HG02798 (cell line): ENCODE measurements at regions not wholly inside any gene's neighbourhood (a gene's known extent, or its start where the extent isn't known, plus 50 kb on each side); places are given as distances from the start of the nearest gene placed in this dataset.
A peak's percentile ranks its signal among the peaks of the same experiment; 100 is the strongest.

Experiments
- ATAC-seq: cut with Tn5 transposase; IDR thresholded peaks from one replicate; pipeline ENCODE4 v1.9.1; 2021; ENCODE audit warnings: mild to moderate bottlenecking; ENCODE audit not compliant: unreplicated experiment, poor library complexity

GRCh38 chr4:185892165-185892564 lies 80.2 kb upstream of the SORBS2 start:
- ATAC-seq, result no peak

GRCh38 chr4:185893500-185893899 lies 81.5 kb upstream of the SORBS2 start:
- no peak for ATAC-seq

- no peak for ATAC-seq
Measured at GRCh38 chr4:185894481-185894880, 82.5 kb upstream of the SORBS2 start.

- ATAC-seq, result no peak
Measured at GRCh38 chr4:185895351-185895750, 83.4 kb upstream of the SORBS2 start.

- no peak for ATAC-seq
Measured at GRCh38 chr4:185895866-185896265, 83.9 kb upstream of the SORBS2 start.

GRCh38 chr4:185896817-185897488 lies 85.0 kb upstream of the SORBS2 start:
- ATAC-seq, result peak; percentile 52

- ATAC-seq, result no peak
Measured at GRCh38 chr4:185898413-185898812, 86.4 kb upstream of the SORBS2 start.

GRCh38 chr4:185899833-185900232 lies 87.8 kb upstream of the SORBS2 start:
- ATAC-seq, result no peak

- ATAC-seq, result no peak
Measured at GRCh38 chr4:185902654-185903053, 90.7 kb upstream of the SORBS2 start.

- ATAC-seq, result no peak
Measured at GRCh38 chr4:185903205-185903604, 91.2 kb upstream of the SORBS2 start.

- no peak for ATAC-seq
Measured at GRCh38 chr4:185904381-185904780, 92.4 kb upstream of the SORBS2 start.

- no peak for ATAC-seq
Measured at GRCh38 chr4:185909972-185910371, 98.0 kb upstream of the SORBS2 start.

- no peak for ATAC-seq
Measured at GRCh38 chr4:185911556-185912064, 99.6 kb upstream of the SORBS2 start.

GRCh38 chr4:185912779-185913178 lies 100.8 kb upstream of the SORBS2 start:
- no peak for ATAC-seq

- ATAC-seq, result no peak
Measured at GRCh38 chr4:185914583-185915199, 102.7 kb upstream of the SORBS2 start.

- ATAC-seq, result no peak
Measured at GRCh38 chr4:185915271-185915670, 103.3 kb upstream of the SORBS2 start.

- ATAC-seq, result no peak
Measured at GRCh38 chr4:185915817-185916216, 103.8 kb upstream of the SORBS2 start.

GRCh38 chr4:185916231-185916630 lies 104.2 kb upstream of the SORBS2 start:
- no peak for ATAC-seq

- ATAC-seq, result no peak
Measured at GRCh38 chr4:185916683-185917082, 104.7 kb upstream of the SORBS2 start.

GRCh38 chr4:185919107-185919506 lies 107.1 kb upstream of the SORBS2 start:
- no peak for ATAC-seq

GRCh38 chr4:185920171-185920570 lies 108.2 kb upstream of the SORBS2 start:
- no peak for ATAC-seq

GRCh38 chr4:185920691-185921260 lies 108.8 kb upstream of the SORBS2 start:
- no peak for ATAC-seq
